Endodermal cell (in vitro differentiated cells): ENCODE measurements at regions not wholly inside any gene's neighbourhood (a gene's known extent, or its start where the extent isn't known, plus 50 kb on each side); places are given as distances from the start of the nearest gene placed in this dataset.
"Not testable (repeated sequence)": the region's sequence is repeated elsewhere in the genome, so short reads cannot be mapped to it uniquely, and the experiment has no call there.

ENCODE experiments used
- DNase-seq: peaks from one replicate; pipeline ENCODE4 v3.0.0-alpha.2; 2017
- H3K27ac ChIP-seq: 2 replicates; pipeline ENCODE4 v1.5.1; 2013; ENCODE audit warnings: mild to moderate bottlenecking, low read depth, low read length, moderate library complexity
- H3K27me3 ChIP-seq: 2 replicates; pipeline ENCODE4 v1.6.1; 2013; ENCODE audit warnings: mild to moderate bottlenecking, low read length, moderate library complexity; ENCODE audit not compliant: insufficient read depth, control insufficient read depth, poor library complexity, severe bottlenecking
- H3K36me3 ChIP-seq: 2 replicates; pipeline ENCODE4 v1.7.0; 2013; ENCODE audit warnings: mild to moderate bottlenecking, low read length, moderate library complexity; ENCODE audit not compliant: control insufficient read depth, insufficient read depth
- H3K4me1 ChIP-seq: one replicate; pipeline ENCODE4 v1.7.0; 2013; ENCODE audit warnings: low read length; ENCODE audit not compliant: control insufficient read depth, insufficient read depth
- H3K4me3 ChIP-seq: 2 replicates; pipeline ENCODE4 v1.5.1; 2013; ENCODE audit warnings: mild to moderate bottlenecking, low read length, moderate library complexity
- H3K9ac ChIP-seq: 2 replicates; pipeline ENCODE4 v1.6.1; 2013; ENCODE audit warnings: mild to moderate bottlenecking, low read length, moderate library complexity; ENCODE audit not compliant: poor library complexity, severe bottlenecking; ENCODE audit errors: extremely low read depth
- H3K9me3 ChIP-seq: 2 replicates; pipeline ENCODE4 v1.6.1; 2013; ENCODE audit warnings: mild to moderate bottlenecking, low read length, moderate library complexity; ENCODE audit not compliant: control insufficient read depth
- H3K27ac Mint-ChIP-seq: 2 replicates; pipeline ENCODE4 v1.8.0; 2020; ENCODE audit warnings: mixed read lengths
- H3K27me3 Mint-ChIP-seq: 2 replicates; pipeline ENCODE4 v1.8.0; 2021; ENCODE audit warnings: mild to moderate bottlenecking, mixed read lengths; ENCODE audit not compliant: insufficient read depth
- H3K36me3 Mint-ChIP-seq: 2 replicates; pipeline ENCODE4 v1.8.0; 2020; ENCODE audit warnings: low read depth, mixed read lengths
- H3K4me1 Mint-ChIP-seq: 2 replicates; pipeline ENCODE4 v1.8.0; 2020; ENCODE audit warnings: mixed read lengths
- H3K4me3 Mint-ChIP-seq: 2 replicates; pipeline ENCODE4 v1.8.0; 2020; ENCODE audit warnings: mild to moderate bottlenecking, moderate library complexity, mixed read lengths
- H3K9me3 Mint-ChIP-seq: 2 replicates; pipeline ENCODE4 v1.8.0; 2020; ENCODE audit warnings: mild to moderate bottlenecking, mixed read lengths
- WGBS, 2 experiments: methylation state at CpG; one replicate each; pipeline versions ENCODE4 v1.1.5 to v1.1.7; 2013; ENCODE audit warnings: missing lambda C conversion rate in 2 of 2, mixed read lengths in 1 of 2; ENCODE audit not compliant: insufficient coverage in 1 of 2, insufficient read length in 1 of 2; 5-methylcytosine and 5-hydroxymethylcytosine counted together
- TF ChIP-seq, protein P1 (sequence below): fragments of 200-600 bp; sonication (generic); conservative IDR thresholded peaks from 2 replicates; pipeline ENCODE4 v1.5.0; 2021; ENCODE audit warnings: antibody characterized with exemption, mild to moderate bottlenecking

DNA sequence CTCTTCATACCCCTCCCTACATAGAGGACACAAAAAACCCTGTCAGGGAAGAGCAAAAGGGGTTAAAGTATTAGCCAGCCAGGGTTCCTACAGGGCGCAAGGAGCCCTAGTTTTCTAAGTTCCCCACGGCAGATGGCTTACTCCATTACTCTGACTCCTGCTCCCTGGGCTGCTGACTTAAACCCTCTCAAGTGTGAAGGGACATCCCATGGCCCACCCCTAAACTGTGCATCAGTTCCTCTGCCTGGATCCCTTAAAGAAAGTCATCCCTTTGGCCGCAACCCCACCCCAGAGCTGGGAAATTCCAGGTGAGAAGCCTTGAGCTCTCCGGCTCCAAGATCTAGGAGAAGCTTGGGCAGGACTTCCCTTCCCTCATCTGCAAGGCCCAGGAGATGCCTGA lies 236.0 kb downstream of the TOMM20 start:
- Histone ChIP-seq H3K9ac (no peak overlapping the region), H3K9me3 (no peaks in the 10 kb centered on the region), H3K27me3 (no peaks in the 10 kb centered on the region), H3K36me3 (no peaks in the 10 kb centered on the region), H3K4me3 (no peak overlapping the region), H3K4me1 (no peaks in the 10 kb centered on the region), H3K27ac (no peak overlapping the region)
- H3K9me3 Mint-ChIP-seq: no peaks in the 10 kb centered on the region
- DNase-seq: no peak
- TF ChIP-seq, protein P1, sequence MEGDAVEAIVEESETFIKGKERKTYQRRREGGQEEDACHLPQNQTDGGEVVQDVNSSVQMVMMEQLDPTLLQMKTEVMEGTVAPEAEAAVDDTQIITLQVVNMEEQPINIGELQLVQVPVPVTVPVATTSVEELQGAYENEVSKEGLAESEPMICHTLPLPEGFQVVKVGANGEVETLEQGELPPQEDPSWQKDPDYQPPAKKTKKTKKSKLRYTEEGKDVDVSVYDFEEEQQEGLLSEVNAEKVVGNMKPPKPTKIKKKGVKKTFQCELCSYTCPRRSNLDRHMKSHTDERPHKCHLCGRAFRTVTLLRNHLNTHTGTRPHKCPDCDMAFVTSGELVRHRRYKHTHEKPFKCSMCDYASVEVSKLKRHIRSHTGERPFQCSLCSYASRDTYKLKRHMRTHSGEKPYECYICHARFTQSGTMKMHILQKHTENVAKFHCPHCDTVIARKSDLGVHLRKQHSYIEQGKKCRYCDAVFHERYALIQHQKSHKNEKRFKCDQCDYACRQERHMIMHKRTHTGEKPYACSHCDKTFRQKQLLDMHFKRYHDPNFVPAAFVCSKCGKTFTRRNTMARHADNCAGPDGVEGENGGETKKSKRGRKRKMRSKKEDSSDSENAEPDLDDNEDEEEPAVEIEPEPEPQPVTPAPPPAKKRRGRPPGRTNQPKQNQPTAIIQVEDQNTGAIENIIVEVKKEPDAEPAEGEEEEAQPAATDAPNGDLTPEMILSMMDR: no peak
- WGBS, 2 experiments: 91 to 93% methylated on average over 4 of the region's 4 CpGs
- no peak overlapping the region for H3K27ac Mint-ChIP-seq
- H3K4me3 Mint-ChIP-seq: no peak overlapping the region
- H3K36me3 Mint-ChIP-seq: no peaks in the 10 kb centered on the region
- no peaks in the 10 kb centered on the region for H3K4me1 Mint-ChIP-seq
- H3K27me3 Mint-ChIP-seq: no peaks in the 10 kb centered on the region

DNA sequence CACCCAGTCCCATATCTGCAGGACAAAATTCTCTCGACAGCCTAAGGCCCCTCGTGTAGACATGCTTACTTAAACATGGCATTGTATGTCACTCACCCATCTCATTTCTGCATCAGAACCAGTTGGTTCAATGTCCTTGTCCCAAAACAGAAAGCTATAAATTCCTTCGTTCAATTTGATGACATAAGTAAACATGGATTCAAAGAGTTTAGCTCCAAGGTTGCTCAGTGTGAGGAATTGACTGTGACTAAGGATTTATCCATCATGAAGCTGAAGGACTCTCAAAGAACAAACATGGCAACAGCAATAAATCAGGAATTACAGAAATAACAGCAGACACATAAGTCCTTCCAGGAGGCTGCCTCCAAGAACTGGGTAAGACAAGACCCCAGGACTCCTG lies 237.2 kb downstream of the TOMM20 start:
- H3K27me3 ChIP-seq: no peaks in the 10 kb centered on the region
- Mint-ChIP-seq H3K36me3 (no peaks in the 10 kb centered on the region), H3K27ac (no peak overlapping the region), H3K9me3 (no peaks in the 10 kb centered on the region), H3K27me3 (no peaks in the 10 kb centered on the region), H3K4me3 (no peak overlapping the region), H3K4me1 (no peaks in the 10 kb centered on the region)
- WGBS, 2 experiments: 88 to 95% methylated on average over 2 to 3 of the region's 3 CpGs
- H3K4me3 ChIP-seq: no peak overlapping the region
- no peaks in the 10 kb centered on the region for H3K36me3 ChIP-seq
- TF ChIP-seq, protein P1: no peak
- H3K27ac ChIP-seq: no peak overlapping the region
- no peaks in the 10 kb centered on the region for H3K4me1 ChIP-seq
- H3K9me3 ChIP-seq: no peaks in the 10 kb centered on the region
- no peak overlapping the region for H3K9ac ChIP-seq
- no peak for DNase-seq

- DNase-seq: no peak
- WGBS, 2 experiments: 91 to 95% methylated on average over 4 to 7 of the region's 7 CpGs
- H3K9me3 Mint-ChIP-seq: no peaks in the 10 kb centered on the region
- H3K4me3 ChIP-seq: no peak overlapping the region
- no peak overlapping the region for H3K27ac Mint-ChIP-seq
- no peaks in the 10 kb centered on the region for H3K4me1 ChIP-seq
- TF ChIP-seq, protein P1: no peak
- no peak overlapping the region for H3K27ac ChIP-seq
- H3K4me1 Mint-ChIP-seq: no peaks in the 10 kb centered on the region
- H3K27me3 ChIP-seq: no peaks in the 10 kb centered on the region
- no peak overlapping the region for H3K4me3 Mint-ChIP-seq
- no peaks in the 10 kb centered on the region for H3K27me3 Mint-ChIP-seq
- no peaks in the 10 kb centered on the region for H3K36me3 Mint-ChIP-seq
- no peaks in the 10 kb centered on the region for H3K36me3 ChIP-seq
- H3K9ac ChIP-seq: no peak overlapping the region
- H3K9me3 ChIP-seq: no peaks in the 10 kb centered on the region
These were observed 239.0 kb downstream of the TOMM20 start for GRCh38 chr1:234889643-234890042.

DNA sequence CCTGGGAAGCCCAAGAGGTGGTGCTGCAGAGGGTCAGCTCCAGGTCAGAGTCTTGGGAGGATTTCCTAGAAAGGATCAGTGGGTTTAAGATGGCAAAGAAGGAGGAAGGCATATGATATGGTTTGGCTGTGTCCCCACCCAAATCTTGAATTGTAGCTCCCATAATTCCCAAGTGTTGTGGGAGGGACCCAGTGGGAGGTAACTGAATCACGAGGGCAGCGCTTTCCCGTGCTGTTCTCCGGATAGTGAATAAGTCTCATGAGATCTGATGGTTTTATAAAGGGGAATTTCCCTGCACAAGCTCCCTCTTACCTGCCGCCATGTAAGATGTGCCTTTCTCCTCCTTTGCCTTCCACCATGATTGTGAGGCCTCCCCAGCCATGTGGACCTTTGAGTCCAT lies 240.4 kb downstream of the TOMM20 start:
- H3K4me1 Mint-ChIP-seq, H3K27ac Mint-ChIP-seq, DNase-seq, H3K4me1 ChIP-seq, H3K4me3 Mint-ChIP-seq, H3K27ac ChIP-seq, H3K27me3 Mint-ChIP-seq, H3K4me3 ChIP-seq, H3K9me3 Mint-ChIP-seq, H3K36me3 Mint-ChIP-seq, H3K9ac ChIP-seq, H3K36me3 ChIP-seq, H3K27me3 ChIP-seq, H3K9me3 ChIP-seq: not testable (repeated sequence)
- WGBS, 2 experiments: 95 to 98% methylated on average over 5 of the region's 5 CpGs
